ENCODE measurements at regions not wholly inside any gene's neighbourhood (a gene's known extent, or its start where the extent isn't known, plus 50 kb on each side); places are given as distances from the start of the nearest gene placed in this dataset.

GRCh38 chrX:155779831-155780230, 101.3 kb upstream of the VAMP7 start:
- Histone ChIP-seq H3K9me3 (ENCODE audit: control insufficient read depth, low read depth, low read length) (no peaks in the 10 kb centered on the region), H3K4me3 (ENCODE audit: control insufficient read depth in 2 of 3, extremely low read depth in 1 of 3, insufficient read depth in 2 of 3, low read depth in 1 of 3, low read length in 3 of 3) (no peak overlapping the region), H4K20me1 (ENCODE audit: control insufficient read depth, extremely low read depth, insufficient read depth, low read length) (no peaks in the 10 kb centered on the region), H3K4me1 (ENCODE audit: control insufficient read depth, extremely low read depth, insufficient read depth, low read length) (no peaks in the 10 kb centered on the region), H3K79me2 (ENCODE audit: control insufficient read depth, insufficient read depth, low read length) (no peaks in the 10 kb centered on the region), H3K27me3 (ENCODE audit: control insufficient read depth, extremely low read depth, insufficient read depth, low read length) (no peaks in the 10 kb centered on the region), H3K9ac (ENCODE audit: control insufficient read depth, extremely low read depth, insufficient read depth, low read length) (no peak overlapping the region), H3K9me1 (ENCODE audit: control insufficient read depth, extremely low read depth, insufficient read depth, low read length) (no peaks in the 10 kb centered on the region), H2AFZ (ENCODE audit: control insufficient read depth, low read length) (no peak overlapping the region), H3K36me3 (ENCODE audit: control insufficient read depth in 2 of 2, extremely low read depth in 1 of 2, insufficient read depth in 2 of 2, low read length in 2 of 2) (no peaks in the 10 kb centered on the region), H3K4me2 (ENCODE audit: control insufficient read depth, extremely low read depth, insufficient read depth, low read depth, low read length) (no peak overlapping the region), H3K27ac (ENCODE audit: control insufficient read depth, insufficient read depth, low read length) (no peak overlapping the region)
- TF ChIP-seq CTCF (optimal IDR thresholded peaks at IDR 0.05 in 1 of 3, IDR thresholded peaks at IDR 0.05 in 1 of 3, conservative IDR thresholded peaks at IDR 0.05 in 1 of 3; ENCODE audit: extremely low read depth in 1 of 3, insufficient read depth in 2 of 3, low read length in 3 of 3) (no peak), EZH2 (IDR thresholded peaks at IDR 0.05; ENCODE audit: low read length) (no peak)
- dilution Hi-C loops (cut with MboI; ENCODE audit: extremely low pct_ligation_motif_present, low sequenced_read_pairs): no loop called here
- FAIRE-seq (no peak), DNase-seq (ENCODE audit: low read depth, low spot score) (no peak)

DNA sequence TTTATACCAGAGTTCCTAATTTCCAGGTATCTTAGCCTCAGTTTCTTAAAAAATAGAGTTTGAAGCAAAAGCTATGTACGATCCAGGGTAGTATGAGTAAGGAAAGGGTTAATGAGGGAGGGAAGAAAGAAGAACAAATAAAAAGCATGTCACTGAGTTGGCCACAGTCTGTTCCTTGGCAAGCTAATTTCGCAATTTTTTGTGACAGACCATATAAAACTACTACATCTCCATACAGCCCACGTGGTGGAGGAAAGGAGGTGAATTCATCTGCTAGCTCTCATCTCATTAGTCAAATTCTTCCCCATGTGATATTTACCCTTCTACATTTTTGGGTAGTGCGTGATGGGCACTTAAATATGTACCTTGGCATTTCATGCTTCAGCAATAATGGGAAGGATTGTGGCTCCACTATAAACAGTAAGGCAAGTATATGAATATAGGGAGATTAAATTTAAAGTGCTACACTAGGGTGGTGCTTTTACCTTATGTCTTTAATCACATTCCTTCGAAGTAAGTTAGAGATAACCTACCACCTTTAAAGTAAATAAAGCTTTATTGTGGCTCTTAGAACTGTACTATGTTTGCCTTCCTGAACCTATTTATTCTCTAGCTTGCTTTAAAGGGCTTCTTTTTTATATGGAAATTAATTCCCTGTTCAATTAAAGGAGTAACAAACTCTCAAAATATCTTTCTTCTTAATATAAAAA, 102.1 kb upstream of the VAMP7 start:
- Histone ChIP-seq H3K9ac (ENCODE audit: control insufficient read depth, extremely low read depth, insufficient read depth, low read length) (no peak overlapping the region), H3K4me2 (ENCODE audit: control insufficient read depth, extremely low read depth, insufficient read depth, low read depth, low read length) (no peak overlapping the region), H3K27ac (ENCODE audit: control insufficient read depth, insufficient read depth, low read length) (no peak overlapping the region), H4K20me1 (ENCODE audit: control insufficient read depth, extremely low read depth, insufficient read depth, low read length) (no peaks in the 10 kb centered on the region), H3K9me1 (ENCODE audit: control insufficient read depth, extremely low read depth, insufficient read depth, low read length) (no peaks in the 10 kb centered on the region), H2AFZ (ENCODE audit: control insufficient read depth, low read length) (no peak overlapping the region), H3K4me3 (ENCODE audit: control insufficient read depth in 2 of 3, extremely low read depth in 1 of 3, insufficient read depth in 2 of 3, low read depth in 1 of 3, low read length in 3 of 3) (no peak overlapping the region), H3K27me3 (ENCODE audit: control insufficient read depth, extremely low read depth, insufficient read depth, low read length) (no peaks in the 10 kb centered on the region), H3K36me3 (ENCODE audit: control insufficient read depth in 2 of 2, extremely low read depth in 1 of 2, insufficient read depth in 2 of 2, low read length in 2 of 2) (no peaks in the 10 kb centered on the region), H3K4me1 (ENCODE audit: control insufficient read depth, extremely low read depth, insufficient read depth, low read length) (no peaks in the 10 kb centered on the region), H3K9me3 (ENCODE audit: control insufficient read depth, low read depth, low read length) (no peaks in the 10 kb centered on the region), H3K79me2 (ENCODE audit: control insufficient read depth, insufficient read depth, low read length) (no peaks in the 10 kb centered on the region)
- dilution Hi-C loops (cut with MboI; ENCODE audit: extremely low pct_ligation_motif_present, low sequenced_read_pairs): no loop called here
- FAIRE-seq: no peak
- DNase-seq (ENCODE audit: low read depth, low spot score): no peak
- TF ChIP-seq EZH2 (IDR thresholded peaks at IDR 0.05; ENCODE audit: low read length) (no peak), CTCF (optimal IDR thresholded peaks at IDR 0.05 in 1 of 3, IDR thresholded peaks at IDR 0.05 in 1 of 3, conservative IDR thresholded peaks at IDR 0.05 in 1 of 3; ENCODE audit: extremely low read depth in 1 of 3, insufficient read depth in 2 of 3, low read length in 3 of 3) (no peak)
